ENCODE measurements at regions not wholly inside any gene's neighbourhood (a gene's known extent, or its start where the extent isn't known, plus 50 kb on each side); places are given as distances from the start of the nearest gene placed in this dataset.
A peak's percentile ranks its signal among the peaks of the same experiment; 100 is the strongest.
"Not testable (repeated sequence)": the region's sequence is repeated elsewhere in the genome, so short reads cannot be mapped to it uniquely, and the experiment has no call there.

DNA sequence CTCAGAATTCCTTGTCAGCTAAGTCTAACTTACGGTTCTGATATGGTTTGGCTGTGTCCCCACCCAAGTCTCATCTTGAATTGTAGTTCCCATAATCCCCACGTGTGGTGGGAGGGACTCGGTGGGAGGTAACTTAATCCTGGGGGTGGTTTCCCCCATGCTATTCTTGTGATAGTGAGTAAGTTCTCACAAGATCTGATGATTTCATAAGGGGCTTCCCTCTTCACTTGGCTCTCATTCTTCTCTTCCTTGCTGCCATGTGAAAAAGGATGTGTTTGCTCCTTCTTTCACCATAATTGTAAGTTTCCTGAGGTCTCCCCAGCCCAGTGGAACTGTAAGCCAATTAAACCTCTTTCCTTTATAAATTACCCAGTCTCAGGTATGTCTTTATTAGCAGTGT, 163.0 kb downstream of the PMAIP1 start:
- DNase-seq (ENCODE audit: low read depth): not testable (repeated sequence)

DNA sequence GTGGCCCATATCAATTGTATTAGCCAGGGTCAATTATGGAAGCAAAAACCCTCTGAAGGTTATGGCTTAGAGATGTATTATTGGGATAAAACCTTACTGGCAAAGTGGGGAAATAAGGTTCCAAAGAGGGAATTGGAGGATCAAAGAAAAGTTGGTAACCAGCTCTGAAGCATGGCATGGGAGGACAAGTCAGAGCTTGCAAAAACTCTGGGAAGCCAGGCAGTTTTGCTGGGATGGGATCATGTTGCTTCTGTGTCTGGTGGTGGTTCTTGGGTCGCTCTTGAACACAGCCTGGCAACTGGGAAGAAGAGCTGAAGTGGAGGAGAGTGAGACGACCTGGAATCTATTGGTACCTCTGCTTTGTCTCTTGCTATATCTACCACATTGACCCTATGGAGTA, 162.6 kb downstream of the PMAIP1 start:
- no peak for DNase-seq (ENCODE audit: low read depth)

DNA sequence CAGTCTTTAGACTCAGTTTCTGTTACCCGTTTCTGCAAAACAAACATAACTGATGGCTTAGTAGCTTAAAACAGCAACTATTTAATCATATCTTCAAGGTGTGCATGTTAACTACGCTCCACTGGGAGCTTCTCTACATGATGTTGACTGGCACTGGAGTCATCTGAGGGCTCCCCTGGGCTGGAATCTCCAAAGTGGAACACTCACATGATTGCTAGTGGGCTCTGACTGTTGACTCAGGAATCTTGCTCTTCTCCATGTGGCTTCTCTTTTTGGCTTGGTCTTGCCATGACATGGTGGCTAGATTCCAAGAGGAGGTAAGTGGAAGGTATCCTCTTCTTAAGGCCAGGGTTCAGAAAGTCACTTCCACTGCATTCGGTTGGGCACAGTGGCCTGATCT, 160.8 kb downstream of the PMAIP1 start:
- DNase-seq (ENCODE audit: low read depth): no peak

DNA sequence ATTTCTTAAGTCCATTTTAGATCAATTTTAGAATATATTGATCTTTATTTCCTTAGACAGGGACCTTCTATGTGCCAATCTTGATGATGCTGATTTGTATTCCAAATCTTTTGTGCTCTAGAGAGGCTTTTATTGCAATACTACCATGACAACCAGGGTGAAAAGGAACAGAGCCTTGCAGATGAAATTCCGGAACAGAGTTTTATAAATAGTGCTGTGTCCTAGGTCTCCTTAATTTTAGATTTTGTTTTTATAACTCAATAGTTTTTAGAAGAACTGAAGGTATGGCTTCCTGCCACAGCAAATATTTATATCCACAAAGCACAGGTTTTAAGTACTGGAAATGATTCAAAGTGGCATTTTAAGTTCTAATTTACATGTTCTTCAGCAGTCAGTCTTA, 160.2 kb downstream of the PMAIP1 start:
- no peak for DNase-seq (ENCODE audit: low read depth)

DNA sequence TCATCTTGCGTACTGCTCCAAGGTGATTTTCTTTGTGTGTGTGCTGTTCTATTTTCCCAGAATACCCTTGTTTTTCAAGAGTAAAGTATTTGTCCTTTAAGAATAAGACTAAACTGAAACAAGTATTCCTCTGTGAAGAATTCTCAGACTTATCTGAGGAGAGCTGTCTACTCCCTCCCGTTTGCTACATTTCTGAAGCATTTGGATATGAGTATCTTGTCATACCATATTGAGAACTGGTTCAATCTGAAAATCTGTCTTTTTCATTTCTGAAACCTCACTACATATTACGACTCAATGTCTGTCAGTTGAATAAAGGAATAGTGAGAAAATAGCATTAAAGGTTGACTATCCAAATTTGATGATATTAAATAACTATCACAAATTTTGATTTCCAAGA, 159.4 kb downstream of the PMAIP1 start:
- DNase-seq (ENCODE audit: low read depth): no peak

DNA sequence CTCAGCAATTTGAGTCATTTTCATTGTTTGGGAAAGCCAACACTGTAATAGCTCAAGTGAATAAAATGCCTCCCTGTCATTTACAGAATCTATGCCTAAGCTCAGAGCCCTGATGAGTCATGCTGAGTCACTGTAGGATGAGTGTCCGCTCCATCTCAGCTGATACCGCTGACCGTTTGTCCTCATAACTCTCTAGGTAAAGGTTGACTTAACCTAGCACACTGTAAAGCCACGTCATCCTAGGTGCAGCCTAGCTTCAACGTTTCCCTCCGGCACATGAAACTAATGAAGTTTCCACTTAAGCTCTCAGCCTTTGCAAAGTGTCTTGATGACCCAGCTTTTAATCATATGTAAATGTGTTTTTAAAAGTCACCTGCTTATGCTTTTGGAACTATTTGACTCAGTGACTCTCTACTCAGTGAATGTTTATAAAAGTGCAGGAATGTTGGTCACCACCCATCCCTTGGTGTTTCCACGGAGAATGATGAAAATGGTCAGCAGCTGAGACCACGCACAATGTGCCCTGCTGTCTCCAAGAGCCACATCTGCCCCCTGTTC, 154.0 kb downstream of the PMAIP1 start:
- peak; percentile 94 for DNase-seq (ENCODE audit: low read depth)

DNA sequence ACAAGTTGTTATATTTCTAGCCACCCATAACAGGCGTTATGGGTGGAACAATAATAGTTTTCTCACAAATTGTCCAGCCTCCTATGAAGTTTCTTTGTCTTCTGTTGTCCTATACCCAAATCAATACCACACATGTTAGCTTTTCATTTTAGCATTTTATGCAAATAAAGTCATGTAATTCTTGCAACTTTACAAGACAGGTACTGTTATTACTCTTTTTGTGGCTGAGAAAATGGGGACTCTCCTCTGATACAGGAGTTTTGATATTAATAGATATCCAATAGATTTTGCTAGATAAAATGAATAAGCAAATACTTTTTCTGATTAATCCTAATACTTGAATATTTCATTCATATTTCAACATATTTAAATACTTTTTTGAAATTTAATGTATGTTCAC, 151.0 kb downstream of the PMAIP1 start:
- DNase-seq (ENCODE audit: low read depth): no peak

DNA sequence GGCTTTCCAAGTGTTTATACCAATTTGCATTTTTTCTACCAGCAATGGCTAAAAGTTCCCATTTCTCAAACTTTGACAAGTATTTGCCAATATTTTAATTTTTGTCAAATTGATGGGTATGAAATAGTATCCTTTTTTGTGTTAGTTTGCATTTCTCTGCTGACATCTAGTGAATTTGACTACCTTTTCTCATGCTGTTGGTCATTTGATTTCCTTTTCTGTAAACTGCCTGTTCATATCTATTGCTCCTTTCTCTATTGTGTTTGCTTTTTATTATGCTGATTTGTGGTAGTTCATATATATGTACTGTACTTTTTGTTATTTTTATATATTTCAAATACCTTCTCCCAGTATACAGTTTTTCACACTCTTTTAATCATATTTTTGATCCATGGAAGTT, 149.4 kb downstream of the PMAIP1 start:
- DNase-seq (ENCODE audit: low read depth): no peak

DNA sequence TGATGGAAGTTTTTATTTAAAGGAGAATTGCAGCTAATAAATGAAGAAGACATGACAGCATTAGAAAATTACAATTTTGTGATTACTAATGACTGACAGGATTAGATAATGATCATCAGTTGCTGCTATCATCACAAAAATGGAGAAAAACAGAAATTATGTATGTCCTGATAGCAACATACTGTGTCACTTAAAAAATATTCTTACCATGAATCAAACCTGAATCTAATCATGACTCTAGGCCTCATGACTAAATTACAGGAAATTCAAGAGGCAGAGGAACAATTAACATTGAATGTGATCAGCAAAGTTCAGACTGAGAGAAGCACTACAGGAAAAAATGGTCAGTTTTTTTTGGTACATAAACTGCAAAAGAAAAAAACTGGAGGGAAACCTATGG, 147.8 kb downstream of the PMAIP1 start:
- no peak for DNase-seq (ENCODE audit: low read depth)

DNA sequence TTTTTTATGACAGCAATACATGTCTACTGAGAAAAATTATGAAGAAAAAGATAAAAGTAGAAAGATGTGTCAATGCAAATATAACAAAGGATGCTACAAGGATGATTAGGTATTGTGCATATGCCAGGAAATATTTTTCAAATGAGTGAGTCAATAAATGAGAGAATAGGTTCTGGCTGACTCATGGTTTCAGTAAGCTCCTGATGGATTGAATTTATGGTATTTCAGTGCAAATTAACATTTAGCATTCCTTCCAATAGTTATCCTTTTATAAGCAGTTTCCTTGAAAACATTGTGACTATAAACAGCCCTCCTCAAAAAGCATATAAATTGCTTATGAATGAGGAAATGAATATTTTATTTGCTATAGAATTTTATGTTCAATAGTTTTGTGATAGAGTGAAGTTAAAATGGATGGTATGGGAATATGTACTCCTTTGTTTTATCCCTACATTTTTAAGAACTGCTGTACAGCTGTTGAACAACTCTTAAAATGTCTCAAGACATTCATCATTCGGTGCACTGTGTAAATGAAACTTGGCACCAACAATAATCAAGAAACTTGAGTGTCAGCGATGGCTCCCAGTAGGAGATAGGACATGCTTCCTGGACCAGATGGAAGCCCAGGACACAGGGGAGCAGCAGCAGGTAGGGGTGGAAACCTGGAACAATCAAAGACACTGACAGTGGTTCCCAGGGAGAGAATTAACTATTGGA, 144.7 kb downstream of the PMAIP1 start:
- peak; percentile 75 for DNase-seq (ENCODE audit: low read depth)

DNA sequence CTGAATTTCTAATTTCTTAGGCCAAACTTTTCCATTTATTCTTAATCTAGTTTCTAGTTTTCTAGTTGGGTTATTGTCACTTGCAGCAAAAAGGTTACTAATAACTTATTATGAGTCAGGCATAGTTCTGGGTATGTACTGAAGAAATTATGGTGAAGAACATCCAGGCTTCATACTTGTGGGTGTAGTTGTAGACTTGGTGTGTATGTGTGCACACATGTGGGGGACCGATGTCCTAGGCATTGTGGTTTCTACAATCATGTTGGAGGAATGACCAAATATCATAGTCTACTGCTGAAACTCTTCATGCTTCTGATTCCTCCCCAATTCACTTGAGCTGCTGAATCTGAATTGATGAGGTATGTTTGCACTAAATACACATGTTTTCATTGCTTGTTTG, 141.2 kb downstream of the PMAIP1 start:
- DNase-seq (ENCODE audit: low read depth): no peak

DNA sequence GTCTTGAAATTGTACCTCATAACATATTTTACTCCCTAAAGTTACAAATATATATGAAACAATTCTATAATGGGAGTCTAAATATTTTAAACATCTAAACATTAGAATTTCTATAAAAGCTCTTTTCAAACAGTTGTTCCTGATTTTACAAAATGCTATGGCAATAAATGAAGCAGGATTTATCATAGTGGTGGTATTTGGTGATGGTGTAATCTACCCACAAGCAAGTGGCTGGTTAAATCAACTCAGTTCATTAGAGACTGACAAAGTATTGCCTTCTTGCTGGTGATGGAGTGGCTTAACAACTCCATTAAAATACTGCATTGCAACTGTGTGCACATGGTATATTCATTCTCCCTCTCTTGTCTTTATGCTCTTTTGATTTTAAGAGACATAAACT, 138.9 kb downstream of the PMAIP1 start:
- DNase-seq (ENCODE audit: low read depth): no peak

DNA sequence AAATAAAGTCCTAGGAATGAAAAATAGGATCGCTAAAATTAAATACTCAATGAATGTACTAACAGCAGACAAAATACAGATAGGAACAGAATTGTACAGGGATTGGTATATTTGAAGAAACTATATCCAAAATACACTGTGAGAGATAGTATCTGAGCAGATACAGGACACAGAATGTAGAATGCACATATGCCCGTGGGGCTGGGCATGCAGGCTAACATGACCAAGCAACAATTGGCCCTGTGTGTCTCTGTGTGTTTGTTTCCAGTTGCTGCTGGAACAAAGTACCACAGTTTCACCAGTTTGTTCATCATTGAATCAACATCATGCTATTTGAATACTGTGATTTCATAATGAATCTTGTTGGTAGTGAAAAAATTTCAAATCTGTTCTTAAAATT, 127.6 kb downstream of the PMAIP1 start:
- no peak for DNase-seq (ENCODE audit: low read depth)

DNA sequence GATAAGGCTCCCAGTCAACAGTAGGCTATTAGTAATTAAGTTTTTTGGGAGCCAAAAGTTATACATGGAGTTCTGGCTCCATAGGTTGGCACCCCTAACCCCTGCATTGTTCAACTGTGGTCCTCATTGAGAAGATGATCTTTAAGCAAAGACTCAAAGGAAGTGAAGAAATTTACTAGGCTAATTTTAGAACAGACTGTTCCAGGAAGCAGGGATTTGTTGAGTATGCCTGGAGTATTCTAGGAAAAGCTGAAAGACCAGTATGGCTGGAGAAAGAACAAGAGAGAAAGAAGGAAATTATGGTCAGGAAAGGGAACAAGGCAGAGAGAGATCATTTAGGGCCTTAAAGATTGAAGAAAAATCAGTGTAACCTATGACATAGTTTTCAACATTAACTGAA, 125.1 kb downstream of the PMAIP1 start:
- DNase-seq (ENCODE audit: low read depth): no peak

DNA sequence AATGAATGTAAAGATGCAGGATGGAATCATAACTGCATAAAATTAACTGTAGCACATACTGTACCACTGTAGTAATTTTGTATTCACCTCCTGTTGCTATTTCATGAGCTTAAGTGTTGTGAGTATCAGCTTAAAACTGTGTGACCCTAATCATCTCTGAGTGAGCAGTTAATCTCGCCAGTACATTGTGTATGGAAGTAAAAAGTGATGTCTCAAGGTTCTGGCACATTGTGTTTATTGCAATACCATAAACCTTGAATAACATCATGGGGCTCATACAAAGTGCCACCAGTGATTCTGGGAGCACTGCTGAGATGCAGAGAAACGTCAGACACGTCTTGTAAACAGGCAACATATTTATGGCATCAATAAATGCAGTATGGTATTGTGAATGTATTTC, 124.5 kb downstream of the PMAIP1 start:
- no peak for DNase-seq (ENCODE audit: low read depth)

DNA sequence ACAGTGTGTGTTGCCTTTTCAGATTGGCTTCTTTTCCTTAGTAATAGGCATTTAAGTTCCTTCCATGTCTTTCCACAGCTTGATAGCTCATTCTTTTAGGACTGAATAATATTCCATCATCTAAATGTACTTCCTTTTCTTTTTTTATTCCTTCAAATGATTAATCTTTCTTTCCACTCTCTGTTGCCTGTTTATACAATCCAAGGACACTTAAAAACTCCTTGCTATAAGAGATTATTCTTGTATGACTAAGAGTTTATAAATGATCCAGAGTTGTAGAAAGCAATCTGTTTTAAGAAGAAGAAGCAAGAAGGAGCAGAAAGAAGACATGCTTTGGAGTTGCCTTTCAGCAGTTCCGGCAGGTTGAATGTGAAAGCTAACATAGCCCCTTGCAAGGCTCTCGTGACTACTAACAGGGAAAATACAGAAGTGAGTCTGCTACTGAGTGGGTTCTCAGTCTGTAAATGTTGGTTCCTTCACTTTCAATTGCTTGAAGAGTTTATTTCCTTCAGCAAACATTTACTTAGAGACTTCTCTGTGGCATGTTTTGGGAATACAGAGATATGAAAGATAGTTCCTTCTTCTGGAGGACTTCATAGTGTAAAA, 123.0 kb downstream of the PMAIP1 start:
- DNase-seq (ENCODE audit: low read depth): no peak

DNA sequence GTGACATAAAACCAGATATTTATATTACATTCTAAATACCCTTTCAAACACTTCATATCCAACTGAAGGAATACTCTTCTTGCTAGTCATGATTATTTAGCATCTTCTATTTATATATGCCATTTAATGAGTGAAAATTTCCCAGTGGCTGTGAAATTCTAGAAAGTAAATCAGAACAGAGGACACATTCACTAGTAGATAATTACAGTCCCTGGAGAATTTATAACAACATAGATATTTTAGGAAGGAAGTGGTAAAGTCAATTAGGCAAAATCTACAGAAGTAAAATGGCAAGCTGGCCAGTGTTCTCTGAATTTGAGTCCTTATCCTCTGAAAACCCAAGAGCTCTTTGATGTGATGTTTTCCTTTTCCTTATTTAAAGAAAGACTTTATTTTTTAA, 121.8 kb downstream of the PMAIP1 start:
- no peak for DNase-seq (ENCODE audit: low read depth)

DNA sequence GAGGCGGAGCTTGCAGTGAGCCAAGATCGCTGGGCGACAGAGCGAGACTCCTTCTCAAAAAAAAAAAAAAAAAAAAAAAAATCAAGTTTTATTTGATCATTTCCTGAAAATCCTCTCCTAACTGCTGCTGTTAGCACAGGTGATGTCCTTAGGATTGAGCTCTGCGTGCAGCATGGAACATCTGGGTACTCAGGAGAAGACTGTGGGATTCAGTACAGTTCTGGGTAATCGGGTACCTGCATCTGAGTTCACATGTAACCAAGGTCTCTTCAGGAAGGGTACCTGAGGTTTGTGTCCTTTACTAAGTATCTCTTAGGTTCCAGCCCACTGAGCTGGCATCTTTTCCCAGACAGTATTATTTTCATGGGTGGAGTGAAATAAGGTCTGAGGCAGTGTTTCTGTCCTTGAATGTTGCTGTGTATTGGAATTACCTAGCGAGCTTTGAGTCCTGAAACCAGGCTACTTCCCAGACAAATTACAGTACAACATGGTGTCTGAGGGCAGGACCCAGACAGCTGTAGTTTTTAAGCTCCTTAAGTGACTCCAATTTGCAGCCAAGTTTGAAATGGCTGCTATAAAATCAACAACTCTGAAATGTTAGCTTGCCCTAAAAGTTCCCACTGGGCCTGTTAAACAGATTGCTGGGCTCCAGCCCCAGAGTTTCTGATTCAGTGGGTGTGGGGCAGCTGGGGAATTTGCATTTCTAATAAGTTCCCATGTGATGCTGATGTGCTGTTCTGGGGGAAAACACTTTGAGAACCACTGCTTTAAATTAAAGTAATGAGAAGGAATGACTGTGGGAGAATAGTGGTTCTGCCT, 120.5 kb downstream of the PMAIP1 start:
- peak; percentile 78 for DNase-seq (ENCODE audit: low read depth)

DNA sequence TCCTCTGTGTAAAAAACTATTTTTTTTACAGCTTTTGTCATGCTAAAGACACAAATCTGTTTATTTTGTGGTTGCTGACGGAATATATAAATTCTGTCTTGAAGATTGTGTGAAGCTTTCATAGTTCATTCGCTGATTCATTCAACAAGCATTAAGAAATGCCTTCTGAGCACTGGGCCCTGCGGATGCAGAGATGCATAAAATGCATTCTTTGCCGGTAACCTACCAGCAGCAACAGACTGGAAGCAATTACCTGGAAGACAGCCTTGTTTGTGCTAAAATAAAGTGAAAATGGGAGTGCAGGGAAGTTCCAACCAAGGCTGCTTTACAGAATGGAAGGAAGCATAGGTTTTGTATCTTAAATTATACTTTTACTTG, 119.7 kb downstream of the PMAIP1 start:
- peak; percentile 73 for DNase-seq (ENCODE audit: low read depth)

DNA sequence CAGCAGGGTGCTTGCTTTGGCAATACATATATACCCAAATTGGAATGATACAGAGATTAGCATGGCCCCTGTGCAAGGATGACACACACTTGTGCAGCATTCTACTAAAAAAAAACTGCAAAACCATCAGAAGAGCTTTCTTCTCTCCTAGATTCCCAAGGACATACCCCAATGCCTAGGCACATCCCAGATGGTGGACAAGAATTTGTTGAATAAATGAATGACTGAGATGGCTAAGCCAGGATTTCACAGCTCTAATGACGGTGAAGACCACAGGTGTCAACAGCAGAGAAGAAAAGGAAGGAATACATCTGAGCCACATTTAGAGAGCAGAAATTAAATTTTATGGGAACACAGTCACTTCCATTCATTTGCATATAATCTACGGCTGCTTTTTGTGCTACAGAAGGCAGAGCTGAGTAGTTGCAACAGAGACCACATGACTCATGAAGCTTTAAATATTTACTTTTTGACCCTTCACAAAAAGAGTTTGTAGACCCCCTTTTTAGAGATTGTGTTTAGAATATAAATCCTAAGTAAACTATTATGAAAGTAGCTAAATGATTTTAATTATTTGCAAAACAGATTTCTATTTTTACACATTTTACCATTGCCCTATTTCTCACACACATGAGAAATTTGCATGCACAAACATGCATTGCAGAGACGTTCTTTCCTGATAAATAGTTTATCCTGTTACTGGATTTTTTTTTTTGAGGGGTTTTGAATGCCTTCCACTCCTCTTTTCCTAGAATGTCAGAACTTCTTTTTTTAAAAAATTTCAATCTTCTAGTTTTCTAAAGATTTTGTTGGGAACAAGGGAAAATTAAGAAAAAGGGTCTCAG, 119.0 kb downstream of the PMAIP1 start:
- DNase-seq (ENCODE audit: low read depth): no peak

DNA sequence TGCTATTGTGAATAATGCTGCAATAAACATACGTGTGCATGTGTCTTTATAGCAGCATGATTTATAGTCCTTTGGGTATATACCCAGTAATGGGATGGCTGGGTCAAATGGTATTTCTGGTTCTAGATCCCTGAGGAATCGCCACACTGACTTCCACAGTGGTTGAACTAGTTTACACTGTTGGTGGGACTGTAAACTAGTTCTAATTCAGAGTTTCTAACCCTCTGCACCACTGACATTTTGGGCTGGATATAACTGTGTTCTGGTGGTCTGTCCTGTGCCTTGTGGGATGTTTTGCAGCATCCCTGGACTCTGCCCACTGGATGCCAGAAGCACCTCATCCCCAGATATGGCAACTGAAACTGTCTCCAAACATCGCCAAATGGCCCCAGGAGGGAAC, 118.3 kb downstream of the PMAIP1 start:
- DNase-seq (ENCODE audit: low read depth): not testable (repeated sequence)

DNA sequence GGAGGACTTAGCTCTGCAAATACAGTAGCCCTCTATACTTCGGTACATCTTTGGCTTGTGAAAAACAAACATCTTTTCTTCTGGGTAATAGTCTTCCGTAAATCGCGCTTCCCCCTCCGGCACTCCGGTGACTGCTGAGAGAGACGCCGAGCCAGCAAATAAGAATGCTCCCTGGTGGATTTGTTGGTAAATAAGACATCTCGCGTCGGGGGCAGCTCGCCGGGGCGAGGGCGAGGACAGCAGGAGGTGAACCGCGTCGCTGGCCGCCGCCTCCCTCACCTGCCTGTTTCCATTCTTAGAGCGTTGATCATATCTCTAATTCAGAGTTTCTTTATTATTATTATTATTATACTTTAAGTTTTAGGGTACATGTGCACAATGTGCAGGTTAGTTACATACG, 117.6 kb downstream of the PMAIP1 start:
- no peak for DNase-seq (ENCODE audit: low read depth)
